HG02763 (cell line): ENCODE measurements at regions not wholly inside any gene's neighbourhood (a gene's known extent, or its start where the extent isn't known, plus 50 kb on each side); places are given as distances from the start of the nearest gene placed in this dataset.
"Not testable (repeated sequence)": the region's sequence is repeated elsewhere in the genome, so short reads cannot be mapped to it uniquely, and the experiment has no call there.

Experiments used
- ATAC-seq: cut with Tn5 transposase; IDR thresholded peaks from one replicate; pipeline ENCODE4 v1.9.1; 2021; ENCODE audit warnings: mild to moderate bottlenecking, moderate library complexity; ENCODE audit not compliant: unreplicated experiment

- no peak for ATAC-seq
Measured at GRCh38 chr18:1778496-1779178, 792.7 kb downstream of the METTL4 start.

GRCh38 chr18:1779587-1779986 is 791.7 kb downstream of the METTL4 start:
- no peak for ATAC-seq

GRCh38 chr18:1784113-1784512 is 787.2 kb downstream of the METTL4 start:
- no peak for ATAC-seq

- not testable (repeated sequence) for ATAC-seq
Measured at GRCh38 chr18:1785980-1786379, 785.3 kb downstream of the METTL4 start.

- no peak for ATAC-seq
Measured at GRCh38 chr18:1796636-1797035, 774.7 kb downstream of the METTL4 start.

GRCh38 chr18:1797235-1797634 is 774.1 kb downstream of the METTL4 start:
- ATAC-seq: no peak

GRCh38 chr18:1805521-1805920 is 765.8 kb downstream of the METTL4 start:
- no peak for ATAC-seq

GRCh38 chr18:1806884-1807615 is 764.3 kb downstream of the METTL4 start:
- ATAC-seq: no peak

- ATAC-seq: no peak
Measured at GRCh38 chr18:1811282-1811681, 760.0 kb downstream of the METTL4 start.

GRCh38 chr18:1825296-1825695 is 746.0 kb downstream of the METTL4 start:
- ATAC-seq: no peak

GRCh38 chr18:1840878-1841277 is 730.4 kb downstream of the METTL4 start:
- ATAC-seq: no peak

GRCh38 chr18:1846640-1847039 is 724.7 kb downstream of the METTL4 start:
- ATAC-seq: no peak

- ATAC-seq: no peak
Measured at GRCh38 chr18:1848716-1849115, 722.6 kb downstream of the METTL4 start.

- ATAC-seq: no peak
Measured at GRCh38 chr18:1849386-1849785, 721.9 kb downstream of the METTL4 start.

- not testable (repeated sequence) for ATAC-seq
Measured at GRCh38 chr18:1857281-1857680, 714.0 kb downstream of the METTL4 start.

GRCh38 chr18:1861473-1861872 is 709.8 kb downstream of the METTL4 start:
- ATAC-seq: no peak

GRCh38 chr18:1865869-1866268 is 705.4 kb downstream of the METTL4 start:
- no peak for ATAC-seq

GRCh38 chr18:1872274-1872673 is 699.0 kb downstream of the METTL4 start:
- no peak for ATAC-seq

- ATAC-seq: no peak
Measured at GRCh38 chr18:1875219-1875618, 696.1 kb downstream of the METTL4 start.

GRCh38 chr18:1884623-1885022 is 686.7 kb downstream of the METTL4 start:
- ATAC-seq: no peak

GRCh38 chr18:1891641-1892040 is 679.7 kb downstream of the METTL4 start:
- ATAC-seq: no peak

- ATAC-seq: no peak
Measured at GRCh38 chr18:1892191-1892590, 679.1 kb downstream of the METTL4 start.
